GM12891 (cell line): ENCODE measurements at regions not wholly inside any gene's neighbourhood (a gene's known extent, or its start where the extent isn't known, plus 50 kb on each side); places are given as distances from the start of the nearest gene placed in this dataset.

Source experiments
- DNase-seq: peaks from one replicate; pipeline ENCODE4 v3.0.0; 2011; ENCODE audit warnings: low spot score; ENCODE audit not compliant: insufficient read length
- FAIRE-seq: peaks from 2 replicates; lab custom pipeline; 2011; peaks lifted over from hg19 to GRCh38; lab: Jason Lieb, UNC
- PAX5 ChIP-seq: IDR thresholded peaks from 2 replicates; pipeline ENCODE4 v1.6.1; 2011; ENCODE audit warnings: low read length, moderate library complexity, mild to moderate bottlenecking; ENCODE audit not compliant: insufficient read depth, severe bottlenecking
- POLR2A ChIP-seq: IDR thresholded peaks from 2 replicates; pipeline ENCODE4 v1.6.1; 2011; ENCODE audit warnings: low read depth, low read length, control low read depth
- POLR2AphosphoS5 ChIP-seq: IDR thresholded peaks from 2 replicates; pipeline ENCODE4 v1.6.1; 2011; ENCODE audit warnings: low read depth, low read length, control low read depth
- POU2F2 ChIP-seq: IDR thresholded peaks from 2 replicates; pipeline ENCODE4 v1.6.1; 2011; ENCODE audit warnings: low read depth, mild to moderate bottlenecking, control low read depth, low read length, moderate library complexity
- SPI1 ChIP-seq: IDR thresholded peaks from 2 replicates; pipeline ENCODE4 v1.6.1; 2011; ENCODE audit warnings: low read depth, low read length, control low read depth
- TAF1 ChIP-seq: IDR thresholded peaks from 2 replicates; pipeline ENCODE4 v1.6.1; 2011; ENCODE audit warnings: low read depth, low read length, control low read depth

- DNase-seq, result no peak
- no peak for TF ChIP-seq POU2F2
- no peak for TF ChIP-seq POLR2A
- no peak for TF ChIP-seq PAX5
- no peak for TF ChIP-seq POLR2AphosphoS5
- no peak for TF ChIP-seq TAF1
- TF ChIP-seq SPI1, result no peak
- no peak for FAIRE-seq
Measured at GRCh38 chr11:113549061-113549460, 73.9 kb upstream of the DRD2 start.

GRCh38 chr11:113547739-113548138, 72.5 kb upstream of the DRD2 start:
- DNase-seq, result no peak
- TF ChIP-seq POLR2AphosphoS5 (no peak), SPI1 (no peak), PAX5 (no peak), POU2F2 (no peak), TAF1 (no peak), POLR2A (no peak)
- FAIRE-seq, result no peak

GRCh38 chr11:113546757-113547507, 71.7 kb upstream of the DRD2 start:
- DNase-seq (no peak), FAIRE-seq (no peak)
- TF ChIP-seq POLR2AphosphoS5 (no peak), POLR2A (no peak), POU2F2 (no peak), TAF1 (no peak), SPI1 (no peak), PAX5 (no peak)

GRCh38 chr11:113542420-113542819, 67.2 kb upstream of the DRD2 start:
- FAIRE-seq (no peak), DNase-seq (no peak)
- TF ChIP-seq PAX5, result no peak
- no peak for TF ChIP-seq POLR2A
- TF ChIP-seq SPI1, result no peak

GRCh38 chr11:113540416-113541330, 65.5 kb upstream of the DRD2 start:
- no peak for DNase-seq
- TF ChIP-seq TAF1 (no peak), POU2F2 (no peak), POLR2A (no peak), PAX5 (no peak), SPI1 (no peak), POLR2AphosphoS5 (no peak)
- FAIRE-seq, result no peak

- TF ChIP-seq POU2F2 (no peak), SPI1 (no peak), TAF1 (no peak), POLR2AphosphoS5 (no peak), POLR2A (no peak), PAX5 (no peak)
- no peak for DNase-seq
- FAIRE-seq, result no peak
Measured at GRCh38 chr11:113538451-113539412, 63.5 kb upstream of the DRD2 start.

- DNase-seq (no peak), FAIRE-seq (no peak)
- TF ChIP-seq PAX5 (no peak), TAF1 (no peak), POLR2A (no peak), POLR2AphosphoS5 (no peak), POU2F2 (no peak), SPI1 (no peak)
Measured at GRCh38 chr11:113534625-113535024, 59.4 kb upstream of the DRD2 start.

- no peak for TF ChIP-seq SPI1
- TF ChIP-seq TAF1, result no peak
- TF ChIP-seq POLR2A, result no peak
- TF ChIP-seq POU2F2, result no peak
- TF ChIP-seq PAX5, result no peak
- TF ChIP-seq POLR2AphosphoS5, result no peak
Measured at GRCh38 chr11:113533425-113533698, 58.2 kb upstream of the DRD2 start.

More at GRCh38 chr11:113533425-113533698, 58.2 kb upstream of the DRD2 start:
- FAIRE-seq (no peak), DNase-seq (no peak)
